ENCODE measurements at regions not wholly inside any gene's neighbourhood (a gene's known extent, or its start where the extent isn't known, plus 50 kb on each side); places are given as distances from the start of the nearest gene placed in this dataset.

DNA sequence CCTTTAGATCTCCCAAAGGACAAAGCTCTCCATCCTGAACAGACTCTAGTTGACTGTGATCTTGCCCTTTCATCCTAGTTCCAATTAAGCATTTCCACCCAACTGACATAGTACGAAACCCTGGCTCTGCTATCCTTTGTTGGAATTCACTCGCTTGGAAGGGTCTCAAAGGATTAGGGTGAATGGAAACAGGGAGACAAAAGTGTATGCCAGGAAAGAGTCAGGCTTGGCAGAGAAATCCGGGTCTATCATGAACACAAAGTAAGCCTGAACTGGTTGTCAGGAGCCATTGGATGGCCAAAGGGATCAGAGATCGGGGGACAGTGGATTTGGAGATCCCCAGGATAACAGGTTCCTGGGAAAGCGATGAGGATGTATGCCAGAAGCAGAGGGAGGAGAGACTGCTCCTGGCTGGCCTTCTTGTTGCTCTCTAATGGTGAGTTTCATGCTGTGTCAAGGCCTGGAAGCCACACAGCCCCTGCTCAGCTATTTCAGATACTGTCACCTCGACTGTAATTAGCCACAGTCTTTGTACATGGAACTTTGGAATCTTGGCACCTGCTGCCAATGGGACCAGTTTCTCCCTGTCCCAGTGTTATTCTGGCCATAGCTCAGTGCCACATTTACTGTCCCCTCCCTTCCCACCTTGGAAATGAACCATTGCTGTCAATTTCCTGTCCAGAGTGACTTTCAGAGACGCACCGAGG, 1168.7 kb upstream of the AUTS2 start:
- DNase-seq (ENCODE audit: low read depth in 3 of 3), result no peak

DNA sequence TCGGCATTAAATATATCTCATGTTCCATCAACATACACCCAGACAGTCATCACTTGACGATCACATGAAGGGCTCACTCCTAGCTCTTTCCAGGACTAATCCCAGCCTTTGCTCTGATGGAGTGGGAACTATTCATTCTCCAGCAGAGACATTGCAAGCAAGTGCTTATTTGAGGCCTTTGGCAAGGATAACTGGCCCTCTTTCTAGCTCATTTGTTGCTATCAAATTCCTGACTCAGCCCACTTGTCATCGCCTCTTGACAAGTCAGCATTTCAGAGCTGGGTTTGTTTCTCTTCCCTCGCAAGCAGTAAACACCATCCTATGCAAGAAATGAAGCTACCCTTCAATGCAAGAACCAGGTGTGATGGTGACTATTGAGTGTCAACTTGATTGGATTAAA, 1165.7 kb upstream of the AUTS2 start:
- DNase-seq (ENCODE audit: low read depth in 3 of 3), result no peak

DNA sequence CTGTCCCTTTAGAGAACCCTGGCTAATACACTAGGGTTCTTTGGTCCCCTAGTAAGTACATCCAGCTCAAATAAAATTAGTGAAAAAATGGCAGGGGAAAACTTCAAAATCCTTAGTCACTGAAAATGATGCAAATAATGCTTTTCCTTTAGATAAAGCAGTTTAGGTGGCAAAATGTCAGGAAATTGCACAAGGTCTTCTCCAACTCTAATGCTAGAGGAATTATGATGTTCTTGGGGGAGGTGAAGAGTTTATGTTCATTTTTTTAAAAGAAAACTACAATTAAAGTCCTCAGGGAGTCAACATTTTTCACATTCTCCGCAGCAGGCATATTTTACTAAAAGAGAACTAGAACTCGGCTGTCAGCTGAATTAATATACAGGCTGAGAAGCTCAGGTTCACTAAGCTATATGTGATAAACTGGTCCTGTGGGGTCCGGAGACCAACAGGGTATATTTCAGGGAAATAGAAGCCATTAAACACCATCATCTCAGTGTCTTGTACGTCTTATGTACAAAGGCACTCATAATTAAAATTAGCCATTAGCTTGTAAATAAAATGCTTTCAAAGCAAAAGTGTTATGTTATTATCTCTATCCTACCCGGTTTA, 1164.7 kb upstream of the AUTS2 start:
- DNase-seq (ENCODE audit: low read depth in 3 of 3), result no peak

DNA sequence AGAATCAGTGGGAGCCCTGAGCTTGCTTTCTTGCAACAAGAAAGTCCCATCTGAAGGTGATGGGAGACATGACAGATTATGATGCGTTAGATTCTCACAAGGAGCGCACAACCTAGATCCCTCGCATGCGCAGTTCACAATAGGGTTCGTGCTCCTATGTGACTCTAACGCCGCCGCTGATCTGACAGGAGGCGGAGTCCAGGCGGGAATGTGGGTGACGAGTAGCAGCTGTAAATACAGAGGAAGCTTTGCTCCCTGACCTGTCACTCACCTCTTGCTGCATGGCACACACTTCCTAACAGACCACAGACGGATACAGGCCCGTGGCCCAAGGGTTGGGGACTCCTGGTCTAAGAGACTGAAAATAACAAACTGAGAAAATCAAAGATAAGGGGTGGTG, 1163.4 kb upstream of the AUTS2 start:
- no peak for DNase-seq (ENCODE audit: low read depth in 3 of 3)

DNA sequence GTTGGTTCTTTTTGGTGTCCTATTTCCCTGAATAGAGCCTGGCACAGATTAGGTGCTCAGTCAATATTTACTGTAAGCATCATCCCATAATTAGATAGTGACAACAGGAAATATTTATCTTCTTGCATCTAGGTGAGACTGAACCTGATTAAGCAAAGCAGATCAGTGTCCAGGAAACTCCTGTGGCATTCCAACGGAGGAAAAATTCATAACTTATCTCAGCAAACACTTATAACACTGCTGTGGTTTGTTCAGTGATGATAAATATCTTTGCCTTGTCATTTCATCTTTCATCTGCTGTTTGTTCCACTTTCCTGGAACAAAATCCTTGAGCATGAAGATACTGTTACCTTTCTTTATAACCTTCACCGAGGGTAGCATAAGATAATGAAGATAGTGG, 1160.3 kb upstream of the AUTS2 start:
- no peak for DNase-seq (ENCODE audit: low read depth in 3 of 3)

DNA sequence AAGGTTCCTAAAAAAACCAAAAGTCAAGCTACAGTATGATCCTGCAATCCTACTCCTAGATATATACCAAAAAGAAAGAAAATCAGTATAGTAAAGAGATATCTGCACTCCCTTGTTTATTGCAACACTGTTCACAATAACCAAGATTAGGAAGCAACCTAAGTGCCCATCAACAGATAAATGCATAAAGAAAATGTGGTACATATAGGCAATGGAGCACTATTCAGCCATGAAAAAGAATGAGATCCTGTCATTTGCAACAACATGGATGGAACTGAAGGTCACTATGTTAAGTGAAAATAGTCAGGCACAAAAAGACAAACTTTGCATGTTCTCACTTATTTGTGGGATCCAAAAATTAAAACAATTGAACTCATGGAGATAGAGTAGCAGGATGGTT, 1159.5 kb upstream of the AUTS2 start:
- DNase-seq (ENCODE audit: low read depth in 3 of 3), result no peak

DNA sequence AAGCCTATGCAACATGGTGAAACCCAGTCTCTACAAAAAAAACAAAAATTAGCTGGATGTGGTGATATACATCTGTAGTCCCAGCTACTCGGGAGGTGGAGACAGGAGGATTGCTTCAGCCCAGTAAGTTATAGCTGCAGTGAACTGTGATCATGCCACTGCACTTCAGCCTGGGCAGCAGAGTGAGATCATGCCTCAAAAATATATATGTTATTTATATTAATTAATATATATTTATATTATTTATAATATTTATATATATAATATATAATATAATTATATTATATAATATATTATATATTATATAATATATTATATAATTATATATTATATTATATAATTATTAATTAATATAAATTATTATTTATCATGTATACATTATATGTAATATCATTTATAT, 1158.4 kb upstream of the AUTS2 start:
- DNase-seq (ENCODE audit: low read depth in 3 of 3), result no peak

DNA sequence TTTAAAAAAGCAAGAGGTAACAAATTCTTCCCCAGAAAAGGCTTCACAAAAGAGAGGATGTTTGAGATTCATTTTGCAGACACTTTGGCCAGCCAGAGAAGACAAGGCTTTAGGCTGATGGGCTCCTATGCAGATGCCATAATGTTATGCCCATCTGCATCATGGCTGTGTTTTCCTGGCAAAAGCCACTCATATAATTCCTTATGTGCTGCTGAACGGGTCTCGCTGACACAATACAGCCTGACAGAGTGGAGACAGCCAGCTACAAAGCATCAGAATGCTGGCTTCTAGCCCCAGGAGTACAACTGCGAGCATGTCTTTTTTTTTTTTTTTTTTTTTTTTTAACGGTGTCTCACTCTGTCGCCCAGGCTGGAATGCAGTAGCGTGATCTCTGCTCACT, 1157.4 kb upstream of the AUTS2 start:
- DNase-seq (ENCODE audit: low read depth in 3 of 3), result no peak

DNA sequence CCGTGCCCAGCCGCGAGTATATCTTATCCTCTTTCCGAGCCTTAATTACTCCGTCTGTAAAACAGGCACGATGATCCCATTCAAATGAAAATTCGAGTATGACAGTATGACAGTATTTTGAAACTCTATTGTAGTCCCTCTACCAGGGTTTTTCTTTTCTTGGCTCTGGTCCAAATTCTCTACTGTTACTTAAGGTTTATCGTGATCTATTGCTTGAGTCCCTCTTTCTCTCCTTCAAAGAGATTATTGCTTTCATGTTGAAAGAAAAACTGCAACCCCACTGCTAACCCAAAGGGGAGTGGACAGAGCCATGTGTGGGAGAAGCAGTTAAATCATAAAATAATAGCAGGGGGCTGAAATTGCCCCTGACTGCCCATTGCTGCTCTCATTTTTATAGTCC, 1156.6 kb upstream of the AUTS2 start:
- DNase-seq (ENCODE audit: low read depth in 3 of 3), result no peak

DNA sequence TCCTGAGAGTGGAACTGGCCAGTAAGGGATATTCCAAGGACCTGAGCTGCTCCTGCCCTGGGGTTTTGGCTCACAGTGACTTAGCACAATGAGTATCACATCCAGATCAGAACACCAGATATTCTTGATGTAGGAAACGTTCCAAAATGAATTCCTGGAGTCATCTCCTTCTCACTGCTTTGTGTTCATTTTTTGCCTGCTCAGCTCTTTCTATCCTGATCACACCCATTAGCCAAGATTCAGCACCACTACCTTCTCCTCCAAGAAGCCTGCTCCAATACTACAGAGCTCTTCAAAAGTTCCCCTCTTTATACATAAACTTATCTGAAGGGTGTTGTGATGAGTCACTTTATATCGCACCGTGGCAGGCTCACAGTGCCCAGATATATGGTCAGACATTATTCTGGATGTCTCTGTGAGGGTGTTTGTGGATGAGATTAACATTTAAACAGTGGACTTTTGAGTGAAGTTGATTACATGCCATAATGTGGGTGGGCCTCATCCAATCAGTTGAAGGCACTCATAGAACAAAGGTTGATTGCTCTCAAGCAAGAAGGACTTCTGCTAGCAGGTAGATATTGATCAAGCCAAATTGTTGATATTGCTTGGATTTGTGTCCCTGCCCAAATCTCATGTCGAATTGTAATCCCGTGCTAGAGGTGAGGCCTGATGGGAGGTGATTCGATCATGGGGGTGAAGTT, 1155.2 kb upstream of the AUTS2 start:
- no peak for DNase-seq (ENCODE audit: low read depth in 3 of 3)

DNA sequence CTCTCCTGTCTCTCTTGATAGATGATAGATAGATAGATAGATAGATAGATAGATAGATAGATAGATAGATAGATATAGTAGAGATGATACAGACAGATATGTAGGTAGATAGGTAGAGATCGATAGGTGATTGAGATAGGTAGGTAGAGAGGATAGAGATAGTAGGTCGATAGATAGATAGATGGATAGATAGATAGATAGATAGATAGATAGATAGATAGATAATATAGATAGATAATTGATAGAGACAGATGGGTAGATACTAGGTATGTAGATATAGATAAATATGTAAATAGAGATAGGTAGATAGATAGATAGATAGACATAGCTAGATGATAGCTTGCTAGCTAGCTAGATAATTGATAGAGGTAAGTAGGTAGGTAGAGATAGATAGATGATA, 1154.2 kb upstream of the AUTS2 start:
- no peak for DNase-seq (ENCODE audit: low read depth in 3 of 3)

DNA sequence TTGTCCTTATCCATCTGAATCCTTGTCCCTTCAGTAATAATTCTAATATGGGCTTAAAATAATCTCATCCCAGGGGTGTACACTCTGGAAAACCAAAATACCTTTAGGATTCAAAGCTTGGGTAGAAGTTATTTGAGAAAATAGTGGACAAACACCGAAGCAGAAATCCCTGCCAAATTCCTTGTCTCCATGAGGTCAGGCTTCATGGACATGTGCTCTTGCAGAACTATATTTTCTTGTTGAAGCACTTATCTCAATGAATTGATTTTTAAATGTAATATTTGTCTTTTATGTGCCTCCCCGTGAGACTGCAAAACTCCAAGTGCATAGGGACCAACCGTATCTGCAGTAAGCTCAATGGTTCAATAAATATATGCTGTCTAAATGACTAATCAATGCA, 1153.3 kb upstream of the AUTS2 start:
- DNase-seq (ENCODE audit: low read depth in 3 of 3), result no peak

DNA sequence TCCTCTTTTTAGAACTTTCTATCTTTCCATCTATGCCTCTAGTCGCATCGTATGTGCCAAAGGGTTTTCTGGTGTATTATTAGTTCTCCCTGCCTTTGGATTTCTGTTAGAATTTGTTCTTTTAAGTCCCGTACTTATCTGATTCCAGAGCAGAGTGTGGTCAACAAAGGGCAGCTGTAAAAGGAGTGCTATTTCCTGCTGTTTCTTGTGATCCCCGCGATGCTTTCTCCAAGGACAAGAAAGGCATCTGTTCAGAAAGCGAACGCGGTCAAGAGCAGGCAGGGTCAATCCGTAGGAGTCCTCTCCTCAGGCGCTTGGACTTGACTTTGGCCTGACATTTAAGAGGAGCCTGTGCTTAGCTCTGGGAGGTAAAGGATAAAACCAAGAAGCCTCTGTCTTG, 1152.1 kb upstream of the AUTS2 start:
- DNase-seq (ENCODE audit: low read depth in 3 of 3), result no peak

DNA sequence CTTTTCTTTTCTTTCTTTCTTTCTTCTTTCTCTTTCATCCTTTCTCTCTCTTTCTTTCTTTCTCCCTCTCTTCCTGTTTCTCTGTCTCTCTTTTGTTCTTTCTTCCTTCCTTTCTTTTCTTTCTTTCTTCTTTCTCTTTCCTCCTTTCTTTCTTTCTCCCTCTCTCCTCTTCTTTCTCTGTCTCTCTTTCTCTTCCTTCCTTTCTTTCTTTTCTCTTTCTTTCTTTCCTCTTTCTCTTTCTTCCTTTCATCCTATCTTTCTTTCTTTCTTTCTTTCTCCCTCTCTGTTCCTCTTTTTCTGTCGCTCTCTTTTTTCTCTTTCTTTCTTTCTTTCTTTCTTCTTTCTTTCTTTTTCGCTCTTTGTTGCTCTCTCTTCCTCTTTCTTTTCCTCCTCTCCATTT, 1149.2 kb upstream of the AUTS2 start:
- DNase-seq (ENCODE audit: low read depth in 3 of 3), result no peak

DNA sequence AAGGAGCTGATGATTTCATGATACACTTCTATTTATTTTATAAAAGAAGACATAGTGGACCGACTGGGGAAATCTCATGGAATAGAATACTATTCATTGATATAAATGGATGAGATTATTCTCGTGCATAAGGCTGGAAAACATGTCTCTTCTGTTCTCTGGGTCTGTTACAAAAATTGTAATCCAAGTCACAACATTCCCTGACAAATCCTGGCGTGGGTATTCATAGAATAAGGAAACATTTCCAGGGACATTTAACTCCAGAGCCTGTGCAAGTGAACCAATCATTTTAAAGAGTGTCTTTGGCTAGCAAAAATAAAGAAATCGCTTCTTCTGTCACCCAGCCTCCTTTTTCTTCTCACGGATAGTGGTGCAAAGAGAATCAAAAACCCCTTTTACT, 1148.5 kb upstream of the AUTS2 start:
- no peak for DNase-seq (ENCODE audit: low read depth in 3 of 3)

DNA sequence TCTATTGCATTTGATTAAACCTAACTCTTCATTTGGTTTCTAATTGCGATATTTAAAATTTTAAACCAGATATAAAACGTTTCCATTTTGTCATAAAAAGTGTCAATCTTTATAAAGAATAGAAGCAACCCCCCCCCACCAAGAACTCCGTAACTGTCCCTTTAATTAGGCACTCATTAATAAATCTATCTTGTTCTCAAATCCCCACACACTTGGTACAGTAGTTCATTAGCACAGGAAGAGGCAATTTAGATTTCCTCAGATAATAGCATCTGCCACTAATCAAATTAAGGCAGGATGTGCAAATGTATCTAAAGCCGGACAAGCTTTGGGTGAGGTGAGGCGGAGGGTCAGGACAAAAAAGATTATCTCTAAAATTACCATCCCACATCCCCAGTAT, 1143.3 kb upstream of the AUTS2 start:
- no peak for DNase-seq (ENCODE audit: low read depth in 3 of 3)

DNA sequence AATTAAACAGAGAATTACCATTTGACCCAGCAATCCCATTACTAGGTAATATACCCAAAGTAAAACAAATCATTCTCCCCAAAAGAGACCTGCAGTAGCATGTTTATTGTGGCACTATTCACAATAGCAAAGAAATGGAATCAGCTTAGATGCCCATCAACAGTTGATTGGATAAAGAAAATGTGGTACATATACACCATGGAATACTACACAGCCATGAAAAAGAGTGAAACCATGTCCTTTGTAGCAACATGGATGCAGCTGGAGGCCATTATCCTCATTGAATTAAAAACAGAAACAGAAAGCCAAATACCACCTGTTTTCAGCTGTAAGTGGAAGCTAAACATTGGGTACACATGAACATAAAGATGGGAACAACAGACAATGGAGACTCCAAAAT, 1141.8 kb upstream of the AUTS2 start:
- DNase-seq (ENCODE audit: low read depth in 3 of 3), result no peak

DNA sequence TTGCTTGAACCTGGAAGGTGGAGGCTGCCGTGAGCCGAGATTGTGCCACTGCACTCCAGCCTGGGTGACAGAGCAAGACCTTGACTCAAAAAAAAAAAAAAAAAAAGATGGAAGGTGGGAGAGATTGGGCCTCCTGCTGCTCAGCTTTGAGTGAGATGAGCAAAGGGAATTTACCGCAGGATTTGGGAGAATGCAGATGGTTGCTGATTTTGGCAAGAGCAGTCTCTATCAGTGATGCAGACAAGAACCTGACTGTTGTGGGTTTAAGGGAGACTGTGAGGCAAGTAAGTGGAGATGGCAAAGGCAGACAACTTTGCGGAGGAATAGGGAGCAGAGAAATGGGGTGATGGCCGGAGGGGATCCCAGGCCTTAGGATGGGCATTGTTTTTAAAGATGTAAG, 1140.8 kb upstream of the AUTS2 start:
- no peak for DNase-seq (ENCODE audit: low read depth in 3 of 3)

DNA sequence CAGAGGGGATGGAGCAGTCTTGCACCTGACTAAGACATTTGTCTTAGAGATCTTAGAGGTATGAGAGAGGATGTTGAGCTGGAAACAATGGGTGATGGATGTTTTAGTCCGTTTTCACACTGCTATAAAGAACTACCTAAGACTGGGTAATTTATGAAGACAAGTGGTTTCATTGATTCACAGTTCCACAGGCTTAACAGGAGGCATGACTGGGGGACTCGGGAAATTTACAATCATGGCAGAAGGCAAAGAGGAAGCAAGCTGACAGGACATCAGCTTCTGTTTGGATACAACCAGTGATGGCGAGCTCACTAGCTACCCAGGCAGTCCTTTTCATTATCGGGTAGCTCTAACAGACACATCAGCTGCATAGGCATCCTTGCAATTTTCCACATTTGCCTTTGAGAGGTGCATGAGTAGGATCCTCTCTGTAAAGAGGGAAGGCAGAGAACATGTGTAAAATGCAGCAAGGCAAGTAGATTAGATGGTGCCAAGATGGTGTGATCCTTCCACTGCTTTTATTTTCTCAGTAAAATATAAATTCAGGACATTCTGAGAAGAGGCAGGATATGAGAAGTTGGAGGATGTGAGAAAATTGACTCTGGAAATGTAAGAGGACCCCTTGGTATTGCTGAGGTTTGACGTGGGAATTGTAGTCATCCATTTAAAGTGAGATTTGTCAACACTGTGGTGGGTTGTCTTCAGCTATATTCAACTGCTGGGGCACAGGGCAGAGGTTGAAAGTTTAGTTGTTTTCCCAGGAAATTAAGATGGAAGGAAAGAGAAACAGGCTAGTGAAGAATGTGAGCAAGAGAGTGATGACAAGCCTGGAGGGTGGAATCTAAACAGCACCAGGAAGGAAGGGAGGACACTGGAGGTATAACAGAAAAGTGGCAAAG, 1140.0 kb upstream of the AUTS2 start:
- DNase-seq (ENCODE audit: low read depth in 3 of 3), result no peak

DNA sequence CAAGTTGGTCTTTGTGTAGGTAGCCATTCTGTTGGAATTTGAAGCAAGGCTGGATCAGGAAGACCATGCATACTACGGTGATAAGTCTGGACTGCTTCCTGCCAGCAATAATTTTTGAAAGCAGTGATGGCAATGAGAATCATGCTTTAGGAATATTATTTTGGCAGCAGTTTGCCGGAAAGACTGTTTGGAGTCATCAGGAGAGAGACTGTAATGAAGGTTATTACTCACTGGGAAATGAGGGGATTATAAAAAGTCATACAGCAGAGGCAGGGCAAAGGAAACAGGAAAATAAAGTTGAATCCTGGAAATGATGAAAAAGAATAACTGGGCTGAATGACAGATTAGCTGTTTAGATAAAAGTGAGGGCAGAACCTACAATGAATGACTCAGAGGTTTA, 1136.8 kb upstream of the AUTS2 start:
- no peak for DNase-seq (ENCODE audit: low read depth in 3 of 3)

DNA sequence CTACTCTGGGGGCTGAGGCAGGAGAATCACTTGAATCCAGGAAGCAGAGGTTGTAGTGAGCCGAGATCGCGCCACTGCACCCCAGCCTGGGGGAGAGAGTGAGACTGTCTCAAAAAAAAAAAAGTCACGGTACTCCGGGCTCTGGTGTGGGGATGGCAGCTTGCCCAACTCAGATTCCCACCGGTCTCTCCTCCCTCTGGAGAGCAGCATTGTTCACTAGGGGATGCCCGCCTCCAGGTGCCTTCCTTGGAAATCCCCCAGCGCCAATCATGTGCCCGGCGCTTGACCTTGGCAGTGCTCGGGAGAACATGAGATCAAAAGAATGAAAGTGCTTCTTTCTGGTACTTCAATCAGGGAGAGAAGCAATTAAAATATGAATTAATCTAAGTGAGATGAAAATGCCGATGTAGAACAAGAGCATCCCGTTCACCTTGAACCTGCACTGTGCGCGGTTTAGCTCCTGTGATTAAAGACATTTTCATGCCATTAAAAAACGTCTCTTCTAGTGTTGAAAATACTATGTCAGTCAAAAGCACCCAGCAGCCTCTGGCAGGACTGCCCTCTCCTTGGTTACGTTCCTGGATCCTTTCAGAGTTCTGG, 1127.3 kb upstream of the AUTS2 start:
- DNase-seq (ENCODE audit: low read depth in 3 of 3), result no peak

DNA sequence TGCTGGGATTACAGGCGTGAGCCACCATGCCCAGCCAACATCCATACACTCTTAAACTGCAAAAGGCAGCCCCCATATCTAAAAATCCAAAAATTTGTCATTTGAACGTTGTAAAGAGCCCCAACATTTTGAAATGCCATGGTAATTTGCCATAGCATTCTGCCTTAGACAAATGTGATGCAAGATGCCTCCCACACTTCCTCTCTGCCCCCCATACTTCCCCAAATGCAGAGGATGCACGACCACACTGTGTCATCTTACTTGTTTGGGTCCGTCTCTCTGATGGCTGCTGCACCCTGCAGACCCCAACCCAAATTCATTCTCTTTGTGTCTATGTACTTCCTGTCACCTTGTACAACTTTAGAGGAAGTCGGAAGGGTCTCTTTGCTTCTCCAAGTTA, 1125.6 kb upstream of the AUTS2 start:
- no peak for DNase-seq (ENCODE audit: low read depth in 3 of 3)

Data from stimulated activated CD4-positive, alpha-beta T cell treated with anti-CD3 and anti-CD28 coated beads, TNF-alpha, amount 100 ng/mL, for 24 hours (primary cell).